ENCODE measurements at regions not wholly inside any gene's neighbourhood (a gene's known extent, or its start where the extent isn't known, plus 50 kb on each side); places are given as distances from the start of the nearest gene placed in this dataset.

GRCh38 chr3:155012584-155012983, 67.5 kb upstream of the MME start:
- no peak; the same call in 1 of the 2 replicates for TF ChIP-seq CTCF (conservative IDR thresholded peaks at IDR 0.05; ENCODE audit: low read length)
- TF ChIP-seq EZH2phosphoT487 (IDR thresholded peaks at IDR 0.05; ENCODE audit: borderline replicate concordance) = no peak

GRCh38 chr3:155010416-155010815, 69.7 kb upstream of the MME start:
- H3K4me3 ChIP-seq (ENCODE audit: low read length, poor library complexity, severe bottlenecking) = no peak overlapping the region
- no peak overlapping the region for H3K9ac ChIP-seq (ENCODE audit: low read depth, low read length, poor library complexity, severe bottlenecking)
- no peaks in the 10 kb centered on the region for H3K79me2 ChIP-seq (ENCODE audit: insufficient read depth, low read length)
- H2AFZ ChIP-seq (ENCODE audit: low read length) = no peak overlapping the region
- no peaks in the 10 kb centered on the region for H3K9me3 ChIP-seq (ENCODE audit: insufficient read depth, low read depth, low read length)
- H3K9me2 ChIP-seq (replicated peaks; ENCODE audit: low read depth, low read length) = no peaks in the 10 kb centered on the region
- no peaks in the 10 kb centered on the region for H3K4me1 ChIP-seq (ENCODE audit: insufficient read depth, low read length, poor library complexity, severe bottlenecking)
- H3F3A ChIP-seq (ENCODE audit: low read depth) = no peaks in the 10 kb centered on the region
- no peaks in the 10 kb centered on the region for H3K36me3 ChIP-seq (ENCODE audit: insufficient read depth, low read length)
- H4K20me1 ChIP-seq (ENCODE audit: insufficient read depth, low read length, poor library complexity, severe bottlenecking) = no peaks in the 10 kb centered on the region
- no peak for TF ChIP-seq CTCF (conservative IDR thresholded peaks at IDR 0.05; ENCODE audit: low read length)
- no peak for TF ChIP-seq EZH2phosphoT487 (IDR thresholded peaks at IDR 0.05; ENCODE audit: borderline replicate concordance)
- no peak overlapping the region for H3K4me2 ChIP-seq (ENCODE audit: low read depth, low read length, poor library complexity, severe bottlenecking)
- H3K27me3 ChIP-seq (ENCODE audit: insufficient read depth, low read length, poor library complexity, severe bottlenecking) = no peaks in the 10 kb centered on the region

More at GRCh38 chr3:155012584-155012983, 67.5 kb upstream of the MME start:
- Histone ChIP-seq H3K4me1 (ENCODE audit: insufficient read depth, low read length, poor library complexity, severe bottlenecking) (no peaks in the 10 kb centered on the region), H4K20me1 (ENCODE audit: insufficient read depth, low read length, poor library complexity, severe bottlenecking) (no peaks in the 10 kb centered on the region), H2AFZ (ENCODE audit: low read length) (no peak overlapping the region), H3K9ac (ENCODE audit: low read depth, low read length, poor library complexity, severe bottlenecking) (no peak overlapping the region), H3K27me3 (ENCODE audit: insufficient read depth, low read length, poor library complexity, severe bottlenecking) (no peaks in the 10 kb centered on the region), H3K9me3 (ENCODE audit: insufficient read depth, low read depth, low read length) (no peaks in the 10 kb centered on the region), H3K36me3 (ENCODE audit: insufficient read depth, low read length) (no peaks in the 10 kb centered on the region), H3K9me2 (replicated peaks; ENCODE audit: low read depth, low read length) (no peaks in the 10 kb centered on the region), H3K79me2 (ENCODE audit: insufficient read depth, low read length) (no peaks in the 10 kb centered on the region), H3K4me3 (ENCODE audit: low read length, poor library complexity, severe bottlenecking) (no peak overlapping the region), H3F3A (ENCODE audit: low read depth) (no peaks in the 10 kb centered on the region), H3K4me2 (ENCODE audit: low read depth, low read length, poor library complexity, severe bottlenecking) (no peak overlapping the region)

GRCh38 chr3:155009217-155009616, 70.9 kb upstream of the MME start:
- H3K36me3 ChIP-seq (ENCODE audit: insufficient read depth, low read length) = no peaks in the 10 kb centered on the region
- no peaks in the 10 kb centered on the region for H3K4me1 ChIP-seq (ENCODE audit: insufficient read depth, low read length, poor library complexity, severe bottlenecking)
- H3F3A ChIP-seq (ENCODE audit: low read depth) = no peaks in the 10 kb centered on the region
- H3K9me3 ChIP-seq (ENCODE audit: insufficient read depth, low read depth, low read length) = no peaks in the 10 kb centered on the region
- H3K79me2 ChIP-seq (ENCODE audit: insufficient read depth, low read length) = no peaks in the 10 kb centered on the region
- no peaks in the 10 kb centered on the region for H3K9me2 ChIP-seq (replicated peaks; ENCODE audit: low read depth, low read length)
- TF ChIP-seq CTCF (conservative IDR thresholded peaks at IDR 0.05; ENCODE audit: low read length) = no peak
- TF ChIP-seq EZH2phosphoT487 (IDR thresholded peaks at IDR 0.05; ENCODE audit: borderline replicate concordance) = no peak
- no peak overlapping the region for H2AFZ ChIP-seq (ENCODE audit: low read length)
- H3K9ac ChIP-seq (ENCODE audit: low read depth, low read length, poor library complexity, severe bottlenecking) = no peak overlapping the region
- no peaks in the 10 kb centered on the region for H4K20me1 ChIP-seq (ENCODE audit: insufficient read depth, low read length, poor library complexity, severe bottlenecking)
- H3K4me2 ChIP-seq (ENCODE audit: low read depth, low read length, poor library complexity, severe bottlenecking) = no peak overlapping the region
- H3K4me3 ChIP-seq (ENCODE audit: low read length, poor library complexity, severe bottlenecking) = no peak overlapping the region
- no peaks in the 10 kb centered on the region for H3K27me3 ChIP-seq (ENCODE audit: insufficient read depth, low read length, poor library complexity, severe bottlenecking)
